ENCODE measurements at regions not wholly inside any gene's neighbourhood (a gene's known extent, or its start where the extent isn't known, plus 50 kb on each side); places are given as distances from the start of the nearest gene placed in this dataset.

- TF ChIP-seq POLR2A (IDR thresholded peaks at IDR 0.05; ENCODE audit: low read depth, low read length) (no peak), POLR2AphosphoS5 (IDR thresholded peaks at IDR 0.05; ENCODE audit: low read depth, low read length) (no peak)
These were observed 762.0 kb downstream of the SORCS1 start for GRCh38 chr10:106402458-106402857.

Measured in GM12892 (cell line).